K562 (cell line): ENCODE measurements at regions not wholly inside any gene's neighbourhood (a gene's known extent, or its start where the extent isn't known, plus 50 kb on each side); places are given as distances from the start of the nearest gene placed in this dataset.

Experiments used
- ATAC-seq: fragments of 200-7000 bp; cut with Tn5 transposase; 3 replicates; pipeline ENCODE4 v1.9.1; 2020; ENCODE audit warnings: moderate library complexity
- BruUV-seq: library from RNA; stranded (reverse); fragments of 400-500 nt; replicated peaks from 2 replicates; lab custom pipeline; 2021; lab: Mats Ljungman, UMichigan
- CTCF ChIA-PET: fragments of 300-600 bp; formaldehyde crosslinking; extraction: SDS; loops from one replicate; lab custom pipeline; 2021; ENCODE audit warnings: low intra/inter-chr PET ratio; lab: Yijun Ruan, JAX
- POLR2A ChIA-PET: fragments of 300-600, 350-650 bp; sonication (Branson Sonifier 250); formaldehyde crosslinking; extraction: SDS; loops from one replicate; lab custom pipeline; 2021; ENCODE audit warnings: antibody characterized with exemption, inconsistent platforms; lab: Yijun Ruan, JAX
- DNase-seq, 4 experiments: peaks; one replicate each; pipeline versions ENCODE4 v3.0.0 to v3.0.0-alpha.2; 2011 to 2018; ENCODE audit warnings: low spot score in 3 of 4, mixed read lengths in 3 of 4; ENCODE audit errors: extremely low read depth in 1 of 4
- FAIRE-seq: peaks from 2 replicates; lab custom pipeline; 2011; peaks lifted over from hg19 to GRCh38; lab: Jason Lieb, UNC
- H2AFZ ChIP-seq: 2 replicates; pipeline ENCODE4 v1.6.0; 2011; ENCODE audit warnings: low read depth, low read length, control low read depth, inconsistent platforms
- H3K27ac ChIP-seq: fragments of 200-600 bp; 3 replicates; pipeline ENCODE4 v1.8.0; 2011; ENCODE audit warnings: low read depth, mild to moderate bottlenecking, control low read depth, inconsistent platforms, low read length, moderate library complexity, mixed read lengths; ENCODE audit errors: extremely low read depth
- H3K27me3 ChIP-seq, 2 experiments: fragments of 300-600 bp in 1 of 2; 2 replicates in 1 of 2; 3 replicates in 1 of 2; pipeline versions ENCODE4 v1.6.0 to v1.8.0; 2011; ENCODE audit warnings: inconsistent platforms in 2 of 2, low read length in 2 of 2, mild to moderate bottlenecking in 1 of 2, mixed read lengths in 1 of 2, moderate library complexity in 1 of 2; ENCODE audit not compliant: control insufficient read depth in 2 of 2, insufficient read depth in 2 of 2
- H3K36me3 ChIP-seq: fragments of 300-600 bp; 3 replicates; pipeline ENCODE4 v1.8.0; 2011; ENCODE audit warnings: mild to moderate bottlenecking, low read length, inconsistent platforms; ENCODE audit not compliant: control insufficient read depth, insufficient read depth
- H3K4me1 ChIP-seq, 2 experiments: fragments of 200-600 bp in 1 of 2; replicated peaks in 1 of 2; 2 replicates in 1 of 2; 3 replicates in 1 of 2; pipeline versions ENCODE4 v1.5.1 to v1.8.0; 2011; ENCODE audit warnings: inconsistent platforms in 2 of 2, low read length in 2 of 2, mild to moderate bottlenecking in 1 of 2, mixed read lengths in 1 of 2, moderate library complexity in 1 of 2; ENCODE audit not compliant: control insufficient read depth in 2 of 2, insufficient read depth in 2 of 2
- H3K4me2 ChIP-seq: 2 replicates; pipeline ENCODE4 v1.6.1; 2011; ENCODE audit warnings: low read length, control low read depth, inconsistent platforms, mixed read lengths; ENCODE audit not compliant: insufficient read depth
- H3K4me3 ChIP-seq: fragments of 200-600 bp; sonication (generic), shearing (Covaris generic); 2 replicates; pipeline ENCODE4 v1.5.1; 2016; ENCODE audit warnings: control low read depth, inconsistent platforms
- H3K79me2 ChIP-seq: fragments of 200-600 bp; 3 replicates; pipeline ENCODE4 v1.8.0; 2011; ENCODE audit warnings: low read length, inconsistent platforms; ENCODE audit not compliant: control insufficient read depth, insufficient read depth
- H3K9ac ChIP-seq, 2 experiments: 2 replicates each; pipeline versions ENCODE4 v1.6.0 to v1.6.1; 2011; ENCODE audit warnings: low read depth in 2 of 2, low read length in 2 of 2, control low read depth in 1 of 2, inconsistent platforms in 1 of 2, mild to moderate bottlenecking in 1 of 2, mixed read lengths in 1 of 2; ENCODE audit not compliant: insufficient read depth in 1 of 2
- H3K9me1 ChIP-seq: one replicate; pipeline ENCODE4 v1.6.0; 2011; ENCODE audit warnings: inconsistent platforms, mild to moderate bottlenecking, low read length, moderate library complexity; ENCODE audit not compliant: control insufficient read depth, insufficient read depth
- H3K9me3 ChIP-seq: replicated peaks from 2 replicates; pipeline ENCODE4 v1.5.1; 2011; ENCODE audit warnings: low read depth, low read length, inconsistent platforms; ENCODE audit not compliant: control insufficient read depth, insufficient read depth
- H4K20me1 ChIP-seq: replicated peaks from 2 replicates; pipeline ENCODE4 v1.6.1; 2011; ENCODE audit warnings: low read length, inconsistent platforms, mixed read lengths; ENCODE audit not compliant: control insufficient read depth, insufficient read depth
- BRF1 ChIP-seq: IDR thresholded peaks from 3 replicates; pipeline ENCODE4 v1.6.1; 2011; ENCODE audit warnings: borderline replicate concordance, mild to moderate bottlenecking; ENCODE audit not compliant: insufficient read length; ENCODE audit errors: extremely low read depth
- CCNT2 ChIP-seq: IDR thresholded peaks from 2 replicates; pipeline ENCODE4 v1.6.1; 2011; ENCODE audit warnings: borderline replicate concordance, low read depth, mild to moderate bottlenecking, moderate library complexity, mixed read lengths, low read length; ENCODE audit not compliant: insufficient read length; ENCODE audit errors: extremely low read depth
- LARP7 ChIP-seq: fragments of 450-650 bp; IDR thresholded peaks from 2 replicates; pipeline ENCODE4 v1.6.1; 2016
- NFYB ChIP-seq: IDR thresholded peaks from 2 replicates; pipeline ENCODE4 v1.6.1; 2011; ENCODE audit warnings: mild to moderate bottlenecking, moderate library complexity; ENCODE audit not compliant: insufficient read length; ENCODE audit errors: extremely low read depth
- PHF21A ChIP-seq: fragments of 450-650 bp; IDR thresholded peaks from 2 replicates; pipeline ENCODE4 v1.6.1; 2017; ENCODE audit warnings: low read depth, borderline replicate concordance
- SMAD4 ChIP-seq: fragments of 250-450 bp; sonication (Bioruptor Pico); conservative IDR thresholded peaks from 2 replicates; pipeline ENCODE4 v1.8.0; 2021; ENCODE audit warnings: inconsistent platforms, mild to moderate bottlenecking, moderate library complexity
- ZBTB17 ChIP-seq: fragments of 450-650 bp; formaldehyde crosslinking; IDR thresholded peaks from 2 replicates; pipeline ENCODE4 v1.4.0; 2020; ENCODE audit warnings: mild to moderate bottlenecking
- ZNF41 ChIP-seq: fragments of 250-450 bp; sonication (Bioruptor Pico); conservative IDR thresholded peaks from 2 replicates; pipeline ENCODE4 v1.4.0; 2020; ENCODE audit warnings: mild to moderate bottlenecking
- WGBS: fragments of 100-300 bp; shearing (Covaris generic); methylation state at CpG from one replicate; pipeline ENCODE4 v1.1.6; 2016; ENCODE audit warnings: low coverage, mixed read lengths; ENCODE audit not compliant: insufficient coverage; ENCODE audit errors: missing lambda C conversion rate; 5-methylcytosine and 5-hydroxymethylcytosine counted together
- in situ Hi-C: fragments of 300-500 bp; cut with MboI; formaldehyde crosslinking; loops from 4 replicates; pipeline ENCODE4 v1.15.0; 2018; ENCODE audit warnings: inconsistent platforms, mixed read lengths
- intact Hi-C: fragments of 100-400 bp; cut with micrococcal nuclease; formaldehyde crosslinking; loops from 2 replicates; pipeline ENCODE4 v1.14.2; 2022
- TF ChIP-seq, protein P1 (sequence below): fragments of 250-450 bp; sonication (Bioruptor Pico); IDR thresholded peaks from 2 replicates; pipeline ENCODE4 v1.8.0; 2022; ENCODE audit warnings: inconsistent platforms
- TF ChIP-seq, protein P2 (sequence below), 2 experiments: fragments of 450-650 bp in 1 of 2; IDR thresholded peaks; 2 replicates each; pipeline ENCODE4 v1.6.1; 2011 to 2017; ENCODE audit warnings: low read depth in 2 of 2, antibody characterized with exemption in 1 of 2, borderline replicate concordance in 1 of 2, low read length in 1 of 2, mild to moderate bottlenecking in 1 of 2, mixed read lengths in 1 of 2; ENCODE audit not compliant: control insufficient read depth in 1 of 2
- TF ChIP-seq, protein P3 (sequence below): sonication (generic); formaldehyde crosslinking; IDR thresholded peaks from 2 replicates; pipeline ENCODE4 v1.8.0; 2022; ENCODE audit warnings: mild to moderate bottlenecking, low read depth, missing genetic modification reagents

DNA sequence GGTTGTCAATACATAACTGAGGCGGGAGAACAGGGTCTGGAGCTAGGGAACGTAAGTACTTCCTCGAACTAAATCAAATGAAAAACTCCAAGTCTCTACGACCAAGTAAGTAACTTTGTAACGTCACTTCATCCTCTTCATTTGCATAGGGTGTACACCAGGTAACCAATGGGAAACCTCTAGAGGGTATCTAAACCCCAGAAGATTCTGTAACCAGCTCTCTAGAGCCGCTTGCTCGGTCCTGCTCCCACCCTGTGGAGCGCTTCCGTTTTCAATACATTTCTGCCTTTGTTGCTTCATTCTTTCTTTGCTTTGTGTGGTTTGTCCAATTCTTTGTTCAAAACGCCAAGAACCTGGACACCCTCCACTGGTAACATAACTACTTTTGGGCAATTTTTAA, 133.5 kb upstream of the TMEM170B start:
- H3K4me2 ChIP-seq: no peak overlapping the region
- 8% methylated on average over 10 of the region's 10 CpGs for whole genome bisulfite sequencing
- H3K4me1 ChIP-seq: peaks cover 0 to 7% of the 10 kb centered on the region in 2 experiments; a peak in 1 of 5 replicates
- no peak overlapping the region for H3K4me3 ChIP-seq
- no TSS peak for BruUV-seq
- in situ Hi-C loops: no loop called here
- no peaks in the 10 kb centered on the region for H3K79me2 ChIP-seq
- POLR2A ChIA-PET: interaction anchor here (1.3 kb wide), 1 partner anchor 35 kb away, joined by 3 read pairs; no protein-coding TSS in a partner anchor
- FAIRE-seq (no peak), ATAC-seq (peak; percentile 56), DNase-seq (no peak)
- no peaks in the 10 kb centered on the region for H4K20me1 ChIP-seq
- intact Hi-C loops: no loop called here
- peaks cover 3 to 12% of the 10 kb centered on the region in 2 experiments; a peak in 2 of 5 replicates for H3K27me3 ChIP-seq
- TF ChIP-seq PHF21A (no peak), NFYB (no peak), ZNF41 (CRISPR knock-in tag) (no peak), ZBTB17 (CRISPR knock-in tag) (no peak), LARP7 (no peak), BRF1 (no peak), SMAD4 (CRISPR knock-in tag) (no peak), CCNT2 (no peak)
- TF ChIP-seq, protein P1, sequence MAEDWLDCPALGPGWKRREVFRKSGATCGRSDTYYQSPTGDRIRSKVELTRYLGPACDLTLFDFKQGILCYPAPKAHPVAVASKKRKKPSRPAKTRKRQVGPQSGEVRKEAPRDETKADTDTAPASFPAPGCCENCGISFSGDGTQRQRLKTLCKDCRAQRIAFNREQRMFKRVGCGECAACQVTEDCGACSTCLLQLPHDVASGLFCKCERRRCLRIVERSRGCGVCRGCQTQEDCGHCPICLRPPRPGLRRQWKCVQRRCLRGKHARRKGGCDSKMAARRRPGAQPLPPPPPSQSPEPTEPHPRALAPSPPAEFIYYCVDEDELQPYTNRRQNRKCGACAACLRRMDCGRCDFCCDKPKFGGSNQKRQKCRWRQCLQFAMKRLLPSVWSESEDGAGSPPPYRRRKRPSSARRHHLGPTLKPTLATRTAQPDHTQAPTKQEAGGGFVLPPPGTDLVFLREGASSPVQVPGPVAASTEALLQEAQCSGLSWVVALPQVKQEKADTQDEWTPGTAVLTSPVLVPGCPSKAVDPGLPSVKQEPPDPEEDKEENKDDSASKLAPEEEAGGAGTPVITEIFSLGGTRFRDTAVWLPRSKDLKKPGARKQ: no peak
- TF ChIP-seq, protein P2, sequence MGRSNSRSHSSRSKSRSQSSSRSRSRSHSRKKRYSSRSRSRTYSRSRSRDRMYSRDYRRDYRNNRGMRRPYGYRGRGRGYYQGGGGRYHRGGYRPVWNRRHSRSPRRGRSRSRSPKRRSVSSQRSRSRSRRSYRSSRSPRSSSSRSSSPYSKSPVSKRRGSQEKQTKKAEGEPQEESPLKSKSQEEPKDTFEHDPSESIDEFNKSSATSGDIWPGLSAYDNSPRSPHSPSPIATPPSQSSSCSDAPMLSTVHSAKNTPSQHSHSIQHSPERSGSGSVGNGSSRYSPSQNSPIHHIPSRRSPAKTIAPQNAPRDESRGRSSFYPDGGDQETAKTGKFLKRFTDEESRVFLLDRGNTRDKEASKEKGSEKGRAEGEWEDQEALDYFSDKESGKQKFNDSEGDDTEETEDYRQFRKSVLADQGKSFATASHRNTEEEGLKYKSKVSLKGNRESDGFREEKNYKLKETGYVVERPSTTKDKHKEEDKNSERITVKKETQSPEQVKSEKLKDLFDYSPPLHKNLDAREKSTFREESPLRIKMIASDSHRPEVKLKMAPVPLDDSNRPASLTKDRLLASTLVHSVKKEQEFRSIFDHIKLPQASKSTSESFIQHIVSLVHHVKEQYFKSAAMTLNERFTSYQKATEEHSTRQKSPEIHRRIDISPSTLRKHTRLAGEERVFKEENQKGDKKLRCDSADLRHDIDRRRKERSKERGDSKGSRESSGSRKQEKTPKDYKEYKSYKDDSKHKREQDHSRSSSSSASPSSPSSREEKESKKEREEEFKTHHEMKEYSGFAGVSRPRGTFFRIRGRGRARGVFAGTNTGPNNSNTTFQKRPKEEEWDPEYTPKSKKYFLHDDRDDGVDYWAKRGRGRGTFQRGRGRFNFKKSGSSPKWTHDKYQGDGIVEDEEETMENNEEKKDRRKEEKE (IDR thresholded peaks at IDR 0.05; ENCODE audit: borderline replicate concordance in 1 of 2, control insufficient read depth in 1 of 2, low read depth in 2 of 2, low read length in 1 of 2): no peak
- TF ChIP-seq, protein P3, sequence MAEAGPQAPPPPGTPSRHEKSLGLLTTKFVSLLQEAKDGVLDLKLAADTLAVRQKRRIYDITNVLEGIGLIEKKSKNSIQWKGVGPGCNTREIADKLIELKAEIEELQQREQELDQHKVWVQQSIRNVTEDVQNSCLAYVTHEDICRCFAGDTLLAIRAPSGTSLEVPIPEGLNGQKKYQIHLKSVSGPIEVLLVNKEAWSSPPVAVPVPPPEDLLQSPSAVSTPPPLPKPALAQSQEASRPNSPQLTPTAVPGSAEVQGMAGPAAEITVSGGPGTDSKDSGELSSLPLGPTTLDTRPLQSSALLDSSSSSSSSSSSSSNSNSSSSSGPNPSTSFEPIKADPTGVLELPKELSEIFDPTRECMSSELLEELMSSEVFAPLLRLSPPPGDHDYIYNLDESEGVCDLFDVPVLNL (CRISPR knock-in tag): no peak
- no peak overlapping the region for H3K9ac ChIP-seq
- H3K9me1 ChIP-seq: no peaks in the 10 kb centered on the region
- CTCF ChIA-PET: no interaction called here
- no peaks in the 10 kb centered on the region for H3K9me3 ChIP-seq
- no peak overlapping the region; the same call in 1 of the 2 replicates for H2AFZ ChIP-seq
- no peak overlapping the region for H3K27ac ChIP-seq
- H3K36me3 ChIP-seq: no peaks in the 10 kb centered on the region
